HG03432 (cell line): ENCODE measurements at regions not wholly inside any gene's neighbourhood (a gene's known extent, or its start where the extent isn't known, plus 50 kb on each side); places are given as distances from the start of the nearest gene placed in this dataset.

Experiments used
- ATAC-seq: cut with Tn5 transposase; IDR thresholded peaks from one replicate; pipeline ENCODE4 v1.9.1; 2021; ENCODE audit warnings: mild to moderate bottlenecking, moderate library complexity; ENCODE audit not compliant: unreplicated experiment

- peak; percentile 42 for ATAC-seq
Measured at GRCh38 chr2:122739732-122740593, 984.5 kb downstream of the TSN start.

- ATAC-seq: no peak
Measured at GRCh38 chr2:122740594-122740948, 985.1 kb downstream of the TSN start.

DNA sequence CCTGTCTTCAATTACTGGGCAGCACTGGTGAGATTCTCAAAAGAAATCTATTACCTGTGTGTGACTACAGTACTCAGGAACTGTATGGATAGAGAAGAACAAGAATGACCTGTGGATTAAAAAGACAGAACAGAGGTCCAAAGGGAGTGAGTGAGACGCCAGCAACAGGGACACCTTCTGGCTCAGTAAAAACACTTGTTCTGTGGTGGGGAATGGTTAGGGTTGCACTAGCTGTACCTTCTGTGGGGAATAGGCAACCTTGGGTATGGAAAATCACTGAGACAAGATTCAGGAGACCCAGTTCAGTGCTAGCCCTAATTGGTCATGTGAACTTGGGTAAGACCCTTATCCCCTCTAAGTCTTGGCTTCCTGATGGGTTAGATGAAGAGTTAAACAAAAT lies 986.0 kb downstream of the TSN start:
- no peak for ATAC-seq

DNA sequence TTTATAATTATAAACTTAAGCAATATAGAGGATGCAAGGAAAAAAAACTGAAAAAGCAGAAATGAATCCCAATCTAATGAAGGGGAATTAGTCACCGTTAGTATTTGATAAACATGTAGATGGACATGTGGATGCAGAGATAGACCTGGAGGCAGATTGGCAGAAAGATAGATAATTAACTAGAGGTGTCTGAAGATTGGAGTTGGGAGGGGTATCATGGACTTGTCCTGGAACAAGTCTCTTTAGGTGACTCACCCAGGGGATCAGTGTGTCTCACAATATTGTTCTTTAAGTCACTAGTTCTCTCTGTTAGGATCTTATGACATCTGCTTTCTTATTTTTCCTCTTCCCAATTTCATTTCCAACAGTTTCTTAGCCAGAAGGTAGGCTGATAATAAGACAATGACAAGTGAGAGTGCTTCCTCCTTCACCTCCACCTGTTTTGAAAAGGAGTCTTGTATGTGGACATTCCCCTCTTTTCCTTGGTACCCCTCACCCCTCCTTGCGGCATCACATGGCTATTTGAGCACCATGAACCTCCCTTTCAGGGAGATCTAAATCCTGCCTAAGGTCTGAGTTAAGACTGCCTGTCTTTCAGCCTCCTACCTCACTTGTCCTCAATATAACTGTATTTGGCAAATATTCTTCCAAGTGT lies 987.7 kb downstream of the TSN start:
- no peak for ATAC-seq

DNA sequence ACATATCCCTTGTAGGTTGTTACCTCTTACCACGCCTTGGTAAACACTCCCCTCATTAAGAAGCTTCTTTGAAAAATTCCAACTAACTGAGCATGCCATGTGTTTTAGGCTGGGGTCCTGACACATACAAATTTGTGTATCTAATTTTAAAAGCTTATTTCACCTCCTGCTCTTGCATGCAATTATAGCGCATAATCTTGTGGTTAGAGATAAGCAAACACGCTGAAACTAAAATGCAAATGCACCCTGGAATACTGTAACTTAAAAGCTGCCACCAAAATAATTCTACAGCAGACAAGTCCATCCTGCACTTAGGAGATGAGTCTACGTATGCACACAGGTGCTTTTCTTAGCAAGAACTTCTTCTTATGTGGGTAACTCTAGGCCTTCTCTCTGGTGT lies 990.2 kb downstream of the TSN start:
- no peak for ATAC-seq

DNA sequence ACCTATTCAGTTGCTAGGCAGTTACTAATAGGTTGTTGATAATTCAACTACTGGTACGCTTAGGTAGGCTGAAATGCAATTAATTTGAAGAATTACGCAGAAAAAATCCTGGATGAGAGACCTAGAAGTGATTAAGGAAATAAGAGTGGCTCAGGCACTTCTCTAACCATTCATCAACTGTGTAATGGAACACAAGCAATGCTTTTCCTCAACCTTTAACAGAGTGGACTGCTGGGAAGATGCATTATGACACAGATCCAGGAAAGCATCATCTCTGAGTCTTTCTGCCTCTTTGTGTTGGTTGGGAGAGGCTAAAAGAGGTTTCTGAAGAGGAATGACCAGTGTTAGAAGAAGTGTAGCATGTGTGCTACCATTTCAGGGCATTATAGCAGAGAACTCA lies 992.2 kb downstream of the TSN start:
- no peak for ATAC-seq

- ATAC-seq: no peak
Measured at GRCh38 chr2:122748552-122749011, 993.1 kb downstream of the TSN start.

GRCh38 chr2:122749405-122749804 lies 994.0 kb downstream of the TSN start:
- no peak for ATAC-seq

GRCh38 chr2:122750095-122750494 lies 994.6 kb downstream of the TSN start:
- ATAC-seq: no peak

- ATAC-seq: no peak
Measured at GRCh38 chr2:122750808-122751207, 995.4 kb downstream of the TSN start.

- no peak for ATAC-seq
Measured at GRCh38 chr2:122753336-122753735, 997.9 kb downstream of the TSN start.

DNA sequence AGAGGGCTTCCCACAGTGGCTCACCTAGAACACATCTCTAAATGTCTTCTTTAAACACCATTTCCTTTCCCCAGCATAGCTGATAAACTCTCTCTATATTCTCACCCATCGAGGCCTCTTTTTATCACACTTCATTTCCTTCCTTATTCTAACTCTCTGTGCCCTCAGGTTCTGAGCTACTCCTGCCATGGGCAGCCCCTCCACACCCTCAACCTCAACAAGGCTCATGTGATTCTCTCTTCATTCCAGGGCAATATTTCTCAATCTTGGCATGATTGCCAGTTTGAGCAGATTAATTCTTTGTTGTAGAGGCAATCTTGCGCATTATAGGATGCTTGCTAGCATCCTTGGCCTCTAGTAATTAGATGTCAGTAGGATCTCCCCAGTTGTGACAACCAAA lies 999.1 kb downstream of the TSN start:
- ATAC-seq: no peak

GRCh38 chr2:122755281-122755780 lies 999.9 kb downstream of the TSN start:
- no peak for ATAC-seq

- ATAC-seq: peak; percentile 58
Measured at GRCh38 chr2:122758967-122759366, 1003.5 kb downstream of the TSN start.

GRCh38 chr2:122764014-122764413 lies 1008.6 kb downstream of the TSN start:
- ATAC-seq: no peak

GRCh38 chr2:122780251-122780650 lies 1024.8 kb downstream of the TSN start:
- ATAC-seq: no peak

DNA sequence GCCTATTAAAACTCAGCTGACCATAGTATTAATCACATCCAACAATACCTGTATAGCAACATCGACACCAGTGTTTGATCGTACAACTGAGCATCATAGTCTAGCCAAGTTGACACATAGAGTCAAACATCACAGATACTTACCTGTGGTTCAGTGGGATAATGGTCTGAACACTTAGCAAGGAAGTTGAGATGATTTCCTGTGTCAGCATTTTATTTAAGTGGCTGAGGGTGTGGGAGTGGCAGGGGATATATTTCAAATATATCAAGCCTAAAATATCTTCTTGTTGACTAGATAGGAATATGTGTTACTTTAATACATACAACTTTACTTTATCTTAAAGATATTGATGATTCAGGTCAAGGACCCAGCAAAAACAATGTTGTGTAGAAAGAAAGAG lies 1038.6 kb downstream of the TSN start:
- no peak for ATAC-seq

- no peak for ATAC-seq
Measured at GRCh38 chr2:122795763-122796162, 1040.3 kb downstream of the TSN start.

- no peak for ATAC-seq
Measured at GRCh38 chr2:122799391-122799790, 1043.9 kb downstream of the TSN start.

DNA sequence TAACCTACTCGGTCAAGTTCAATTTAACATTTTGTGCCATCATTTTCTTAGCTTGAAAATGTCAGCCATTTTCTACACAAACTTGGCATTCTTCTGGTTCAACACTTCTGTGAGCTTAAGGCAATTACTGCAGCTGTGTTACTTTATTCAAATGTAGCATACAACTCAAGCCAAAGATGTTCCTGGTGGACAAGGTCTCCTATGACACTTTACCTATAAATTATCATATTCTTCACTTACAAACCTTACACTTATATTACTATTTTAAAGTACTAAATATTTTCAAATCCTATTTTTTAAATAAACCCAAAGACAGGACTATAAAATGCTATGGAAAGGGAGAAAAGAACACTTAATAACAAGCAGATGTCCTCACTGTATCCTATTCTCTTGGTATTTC lies 1045.3 kb downstream of the TSN start:
- no peak for ATAC-seq

DNA sequence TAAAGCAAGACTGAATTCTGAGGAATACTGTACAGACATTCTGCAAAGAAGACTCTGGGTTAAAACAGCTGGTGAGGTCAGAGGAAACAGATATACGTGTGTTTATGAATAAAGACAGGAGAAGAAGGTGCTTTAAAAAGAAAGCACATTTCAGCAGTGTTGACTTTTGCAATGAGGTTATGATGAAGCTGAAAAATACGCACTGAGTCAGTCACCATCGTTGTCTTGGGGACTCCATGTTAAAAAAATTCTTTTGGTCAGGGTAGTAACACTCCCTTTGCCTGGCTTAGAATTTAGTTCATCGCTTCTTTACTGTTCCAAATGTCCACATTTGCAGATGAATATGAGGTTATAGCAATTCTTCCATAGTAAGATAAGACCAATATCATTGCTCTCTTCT lies 1049.0 kb downstream of the TSN start:
- no peak for ATAC-seq

- ATAC-seq: no peak
Measured at GRCh38 chr2:122805346-122805745, 1049.9 kb downstream of the TSN start.
